Lung (tissue), 11 donors: ENCODE measurements at regions not wholly inside any gene's neighbourhood (a gene's known extent, or its start where the extent isn't known, plus 50 kb on each side); places are given as distances from the start of the nearest gene placed in this dataset.

Source experiments
- ATAC-seq: fragments of 200-7000 bp; cut with Tn5 transposase; one replicate; pipeline ENCODE4 v1.9.1; 2020; ENCODE audit warnings: moderate number of reproducible peaks; ENCODE audit not compliant: insufficient read depth, low FRiP score
- DNase-seq, 3 donors: peaks; one replicate each; pipeline ENCODE4 v3.0.0-alpha.2; 2013 to 2017
- H3K27ac ChIP-seq, 2 donors: one replicate each; pipeline ENCODE4 v1.5.1; 2013; ENCODE audit warnings: mild to moderate bottlenecking in 2 of 2, moderate library complexity in 2 of 2, control low read depth in 1 of 2, inconsistent platforms in 1 of 2, low read depth in 1 of 2, low read length in 1 of 2
- H3K27me3 ChIP-seq, 3 donors: one replicate each; pipeline ENCODE4 v1.5.1; 2013; ENCODE audit warnings: low read length in 2 of 3; ENCODE audit not compliant: control insufficient read depth in 3 of 3, insufficient read depth in 3 of 3
- H3K36me3 ChIP-seq, 4 donors: one replicate each; pipeline ENCODE4 v1.5.1; 2013; ENCODE audit warnings: low read length in 4 of 4, mild to moderate bottlenecking in 1 of 4, moderate library complexity in 1 of 4; ENCODE audit not compliant: control insufficient read depth in 4 of 4, insufficient read depth in 4 of 4
- H3K4me1 ChIP-seq, 5 donors: one replicate each; pipeline ENCODE4 v1.5.1; 2013; ENCODE audit warnings: low read length in 5 of 5, mild to moderate bottlenecking in 2 of 5, moderate library complexity in 1 of 5; ENCODE audit not compliant: control insufficient read depth in 5 of 5, insufficient read depth in 5 of 5
- H3K4me3 ChIP-seq: one replicate; pipeline ENCODE4 v1.5.1; 2013; ENCODE audit warnings: mild to moderate bottlenecking, control low read depth, moderate library complexity
- H3K9ac ChIP-seq, 2 donors: one replicate each; pipeline ENCODE4 v1.5.1; 2013; ENCODE audit warnings: low read length in 2 of 2, control low read depth in 1 of 2; ENCODE audit not compliant: insufficient read depth in 1 of 2
- H3K9me3 ChIP-seq, 4 donors: one replicate each; pipeline ENCODE4 v1.5.1; 2013; ENCODE audit warnings: low read length in 3 of 4, mild to moderate bottlenecking in 1 of 4, moderate library complexity in 1 of 4; ENCODE audit not compliant: control insufficient read depth in 4 of 4, insufficient read depth in 3 of 4
- CTCF ChIP-seq: IDR thresholded peaks from 2 replicates; pipeline ENCODE4 v1.5.1; 2012; ENCODE audit warnings: mild to moderate bottlenecking; ENCODE audit errors: control extremely low read depth, extremely low read depth
- WGBS, 2 donors: extraction: QIAGEN DNeasy Blood & Tissue Kit; methylation state at CpG; one replicate each; pipeline ENCODE4 v1.1.7; 2013; 5-methylcytosine and 5-hydroxymethylcytosine counted together
- donor health status: control.
- donor health status: control.
- donor health status: Bipolar disorder and iron deficiency.
- donor health status: healthy.
- donor health status: DM: yes; HTN: yes; CAD: no.

GRCh38 chr12:19003141-19003540, 126.4 kb upstream of the PLEKHA5 start:
- H3K4me3 ChIP-seq: no peak overlapping the region
- H3K9me3 ChIP-seq: no peaks in the 10 kb centered on the region
- ATAC-seq (no peak), DNase-seq (no peak)
- H3K4me1 ChIP-seq: peaks cover 0 to 4% (median 0%) of the 10 kb centered on the region in 5 donors
- H3K9ac ChIP-seq: no peak overlapping the region
- H3K27me3 ChIP-seq: no peaks in the 10 kb centered on the region
- H3K36me3 ChIP-seq: no peaks in the 10 kb centered on the region
- TF ChIP-seq CTCF: no peak
- WGBS, 2 donors: 31 to 39% methylated on average over 2 of the region's 2 CpGs
- H3K27ac ChIP-seq: no peak overlapping the region

GRCh38 chr12:19003987-19004619, 125.4 kb upstream of the PLEKHA5 start:
- H3K27ac ChIP-seq: no peak overlapping the region
- H3K4me3 ChIP-seq: no peak overlapping the region
- DNase-seq (no peak), ATAC-seq (no peak)
- TF ChIP-seq CTCF: no peak
- H3K9me3 ChIP-seq: no peaks in the 10 kb centered on the region
- no peaks in the 10 kb centered on the region for H3K27me3 ChIP-seq
- H3K36me3 ChIP-seq: no peaks in the 10 kb centered on the region
- 79 to 85% methylated on average over 4 of the region's 4 CpGs for WGBS, 2 donors
- H3K9ac ChIP-seq: no peak overlapping the region
- H3K4me1 ChIP-seq: peaks cover 0 to 2% (median 0%) of the 10 kb centered on the region in 5 donors

GRCh38 chr12:19005257-19005801, 124.2 kb upstream of the PLEKHA5 start:
- TF ChIP-seq CTCF: no peak
- no peak overlapping the region for H3K4me3 ChIP-seq
- H3K27me3 ChIP-seq: no peaks in the 10 kb centered on the region
- no peaks in the 10 kb centered on the region for H3K36me3 ChIP-seq
- DNase-seq (no peak), ATAC-seq (no peak)
- H3K9me3 ChIP-seq: no peaks in the 10 kb centered on the region
- peaks cover 0 to 2% (median 0%) of the 10 kb centered on the region in 5 donors for H3K4me1 ChIP-seq
- H3K27ac ChIP-seq: no peak overlapping the region
- H3K9ac ChIP-seq: no peak overlapping the region
- 73 to 86% methylated on average over 4 of the region's 4 CpGs for WGBS, 2 donors

- no peak for TF ChIP-seq CTCF
- Histone ChIP-seq H3K9me3 (no peaks in the 10 kb centered on the region), H3K4me1 (peaks cover 0 to 2% (median 0%) of the 10 kb centered on the region in 5 donors), H3K9ac (no peak overlapping the region), H3K36me3 (no peaks in the 10 kb centered on the region), H3K27me3 (no peaks in the 10 kb centered on the region), H3K4me3 (no peak overlapping the region), H3K27ac (no peak overlapping the region)
- 80 to 85% methylated on average over 1 of the region's 1 CpG for WGBS, 2 donors
- DNase-seq: no peak
- no peak for ATAC-seq
Observed at GRCh38 chr12:19006626-19007137, 122.9 kb upstream of the PLEKHA5 start.
